ENCODE measurements at regions not wholly inside any gene's neighbourhood (a gene's known extent, or its start where the extent isn't known, plus 50 kb on each side); places are given as distances from the start of the nearest gene placed in this dataset.
A peak's percentile ranks its signal among the peaks of the same experiment; 100 is the strongest.

DNA sequence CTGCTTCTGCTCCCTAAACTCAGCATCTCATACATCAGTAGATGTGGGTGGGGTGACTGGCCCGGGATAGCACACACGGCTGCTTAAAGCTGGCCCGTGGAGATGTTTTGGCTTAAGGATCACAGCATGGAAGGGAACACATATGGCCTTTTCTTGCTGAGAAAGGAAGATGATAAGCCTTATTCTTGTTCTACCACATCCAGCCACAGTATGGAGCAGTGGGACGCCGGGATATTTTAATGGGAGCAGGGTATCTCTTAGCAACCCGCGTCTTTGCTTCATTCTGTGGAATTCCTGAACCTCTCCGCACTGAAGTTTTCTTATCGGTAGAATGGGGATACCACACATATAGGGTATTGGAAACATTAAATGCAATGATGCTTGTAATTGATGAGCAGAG is 94.1 kb upstream of the PROK2 start:
- TF ChIP-seq CTCF (IDR thresholded peaks at IDR 0.05; ENCODE audit: control insufficient read depth, insufficient read depth, low read depth, low read length, missing control alignments), result no peak
- H3K4me3 ChIP-seq (ENCODE audit: control insufficient read depth, low read depth, low read length), result no peak overlapping the region
- no peak for DNase-seq (ENCODE audit: low read depth)

- TF ChIP-seq CTCF (IDR thresholded peaks at IDR 0.05; ENCODE audit: control insufficient read depth, insufficient read depth, low read depth, low read length, missing control alignments), result no peak
- no peak overlapping the region for H3K4me3 ChIP-seq (ENCODE audit: control insufficient read depth, low read depth, low read length)
- DNase-seq (ENCODE audit: low read depth), result no peak
These were observed 91.5 kb upstream of the PROK2 start for GRCh38 chr3:71876135-71877105.

GRCh38 chr3:71875461-71875947 is 90.6 kb upstream of the PROK2 start:
- peak; percentile 95 for TF ChIP-seq CTCF (IDR thresholded peaks at IDR 0.05; ENCODE audit: control insufficient read depth, insufficient read depth, low read depth, low read length, missing control alignments)

GRCh38 chr3:71874618-71875017 is 89.7 kb upstream of the PROK2 start:
- H3K4me3 ChIP-seq (ENCODE audit: control insufficient read depth, low read depth, low read length), result no peak overlapping the region
- DNase-seq (ENCODE audit: low read depth), result no peak
- TF ChIP-seq CTCF (IDR thresholded peaks at IDR 0.05; ENCODE audit: control insufficient read depth, insufficient read depth, low read depth, low read length, missing control alignments), result no peak

More at GRCh38 chr3:71875461-71875947, 90.6 kb upstream of the PROK2 start:
- DNase-seq (ENCODE audit: low read depth), result peak; percentile 10
- H3K4me3 ChIP-seq (ENCODE audit: control insufficient read depth, low read depth, low read length), result no peak overlapping the region

GRCh38 chr3:71873093-71873611 is 88.2 kb upstream of the PROK2 start:
- DNase-seq (ENCODE audit: low read depth), result no peak
- TF ChIP-seq CTCF (IDR thresholded peaks at IDR 0.05; ENCODE audit: control insufficient read depth, insufficient read depth, low read depth, low read length, missing control alignments), result no peak
- H3K4me3 ChIP-seq (ENCODE audit: control insufficient read depth, low read depth, low read length), result no peak overlapping the region

GRCh38 chr3:71872256-71872655 is 87.3 kb upstream of the PROK2 start:
- no peak for DNase-seq (ENCODE audit: low read depth)
- H3K4me3 ChIP-seq (ENCODE audit: control insufficient read depth, low read depth, low read length), result no peak overlapping the region
- no peak for TF ChIP-seq CTCF (IDR thresholded peaks at IDR 0.05; ENCODE audit: control insufficient read depth, insufficient read depth, low read depth, low read length, missing control alignments)

All from AG09309 (cell line).